ENCODE measurements at regions not wholly inside any gene's neighbourhood (a gene's known extent, or its start where the extent isn't known, plus 50 kb on each side); places are given as distances from the start of the nearest gene placed in this dataset.

GRCh38 chr5:101796427-101796826 is 499.7 kb downstream of the SLCO4C1 start:
- TF ChIP-seq CTCF (conservative IDR thresholded peaks at IDR 0.05; ENCODE audit: low read depth, low read length): no peak
- no peak for TF ChIP-seq EZH2 (IDR thresholded peaks at IDR 0.05; ENCODE audit: borderline replicate concordance, low read depth, low read length, poor library complexity, severe bottlenecking)

All from A673 (cell line).